RWPE1 (cell line): ENCODE measurements at regions not wholly inside any gene's neighbourhood (a gene's known extent, or its start where the extent isn't known, plus 50 kb on each side); places are given as distances from the start of the nearest gene placed in this dataset.

Experiments
- CTCF ChIA-PET: fragments of 350-600 bp; sonication (Branson Sonifier 250); formaldehyde crosslinking; extraction: SDS; loops from one replicate; lab custom pipeline; 2021; lab: Yijun Ruan, JAX
- POLR2A ChIA-PET: fragments of 400-600 bp; formaldehyde crosslinking; extraction: SDS; loops from one replicate; lab custom pipeline; 2020; ENCODE audit warnings: antibody characterized with exemption; ENCODE audit not compliant: low non-redundant PET; lab: Yijun Ruan, JAX
- DNase-seq: peaks from one replicate; pipeline ENCODE4 v3.0.0; 2012; ENCODE audit warnings: low spot score
- H3K27ac ChIP-seq: fragments of 450-650 bp; 2 replicates; pipeline ENCODE4 v1.5.1; 2017
- TF ChIP-seq, protein P1 (sequence below): fragments of 450-650 bp; conservative IDR thresholded peaks from 2 replicates; pipeline ENCODE4 v1.5.1; 2017; ENCODE audit warnings: low read depth, mild to moderate bottlenecking

GRCh38 chr20:48010623-48011022, 225.3 kb upstream of the SULF2 start:
- ChIA-PET POLR2A (no interaction called here), CTCF (no interaction called here)
- DNase-seq = no peak
- TF ChIP-seq, protein P1, sequence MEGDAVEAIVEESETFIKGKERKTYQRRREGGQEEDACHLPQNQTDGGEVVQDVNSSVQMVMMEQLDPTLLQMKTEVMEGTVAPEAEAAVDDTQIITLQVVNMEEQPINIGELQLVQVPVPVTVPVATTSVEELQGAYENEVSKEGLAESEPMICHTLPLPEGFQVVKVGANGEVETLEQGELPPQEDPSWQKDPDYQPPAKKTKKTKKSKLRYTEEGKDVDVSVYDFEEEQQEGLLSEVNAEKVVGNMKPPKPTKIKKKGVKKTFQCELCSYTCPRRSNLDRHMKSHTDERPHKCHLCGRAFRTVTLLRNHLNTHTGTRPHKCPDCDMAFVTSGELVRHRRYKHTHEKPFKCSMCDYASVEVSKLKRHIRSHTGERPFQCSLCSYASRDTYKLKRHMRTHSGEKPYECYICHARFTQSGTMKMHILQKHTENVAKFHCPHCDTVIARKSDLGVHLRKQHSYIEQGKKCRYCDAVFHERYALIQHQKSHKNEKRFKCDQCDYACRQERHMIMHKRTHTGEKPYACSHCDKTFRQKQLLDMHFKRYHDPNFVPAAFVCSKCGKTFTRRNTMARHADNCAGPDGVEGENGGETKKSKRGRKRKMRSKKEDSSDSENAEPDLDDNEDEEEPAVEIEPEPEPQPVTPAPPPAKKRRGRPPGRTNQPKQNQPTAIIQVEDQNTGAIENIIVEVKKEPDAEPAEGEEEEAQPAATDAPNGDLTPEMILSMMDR = no peak
- no peak overlapping the region for H3K27ac ChIP-seq

DNA sequence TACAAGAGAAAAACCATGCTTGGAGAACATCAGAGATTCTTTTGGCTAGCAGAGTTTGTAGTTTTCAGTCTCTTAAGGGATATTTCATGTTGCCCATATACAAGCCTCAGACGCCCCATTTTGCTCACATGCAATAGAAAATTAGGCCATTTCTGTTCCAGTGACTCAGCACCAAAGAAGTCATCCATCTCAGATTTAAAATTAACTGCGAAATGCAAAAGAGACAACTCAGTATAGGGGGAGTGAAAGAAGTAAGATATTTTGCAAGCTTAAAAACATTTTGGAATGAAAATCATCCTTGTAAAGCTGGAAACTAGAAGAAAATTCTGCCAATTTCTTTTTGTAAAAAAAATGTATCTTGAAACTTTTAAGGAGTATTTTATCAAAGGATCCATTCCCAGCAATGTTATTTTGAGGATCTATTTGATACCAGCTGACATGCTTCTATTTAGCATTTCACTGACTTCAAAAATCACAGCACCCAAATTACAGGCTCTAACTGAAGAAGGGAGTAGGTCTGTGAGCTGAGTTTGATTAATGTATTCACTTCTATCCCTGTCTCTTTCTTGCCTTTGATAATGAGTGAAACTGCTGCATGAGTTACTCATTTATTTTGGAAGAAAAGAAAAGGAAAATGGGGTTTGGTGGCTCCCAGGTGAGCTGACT, 223.7 kb upstream of the SULF2 start:
- ChIA-PET CTCF (interaction anchor here (0.6 to 1.4 kb wide), 2 partner anchors 66 to 223 kb away, joined by 3 read pairs; no protein-coding TSS in a partner anchor), POLR2A (no interaction called here)
- DNase-seq = no peak
- no peak overlapping the region for H3K27ac ChIP-seq
- TF ChIP-seq, protein P1 = no peak

GRCh38 chr20:48007351-48007750, 222.1 kb upstream of the SULF2 start:
- ChIA-PET CTCF (no interaction called here), POLR2A (no interaction called here)
- no peak overlapping the region for H3K27ac ChIP-seq
- TF ChIP-seq, protein P1 = no peak
- no peak for DNase-seq

GRCh38 chr20:48006036-48006833, 221.0 kb upstream of the SULF2 start:
- ChIA-PET POLR2A (no interaction called here), CTCF (no interaction called here)
- TF ChIP-seq, protein P1 = no peak
- H3K27ac ChIP-seq = no peak overlapping the region
- DNase-seq = no peak

GRCh38 chr20:48003021-48003420, 217.7 kb upstream of the SULF2 start:
- TF ChIP-seq, protein P1 = no peak
- no peak for DNase-seq
- ChIA-PET CTCF (interaction anchor here (0.6 to 0.8 kb wide), 3 partner anchors 12 to 284 kb away, joined by 3 to 4 read pairs (median 4); no protein-coding TSS in a partner anchor), POLR2A (no interaction called here)
- H3K27ac ChIP-seq = no peak overlapping the region

- no peak overlapping the region for H3K27ac ChIP-seq
- TF ChIP-seq, protein P1 = no peak
- DNase-seq = no peak
- ChIA-PET POLR2A (no interaction called here), CTCF (interaction anchor here (0.6 to 0.8 kb wide), 2 partner anchors 216 to 284 kb away, joined by 4 read pairs; no protein-coding TSS in a partner anchor)
These were observed 217.3 kb upstream of the SULF2 start for GRCh38 chr20:48002517-48002970.
